ENCODE measurements at regions not wholly inside any gene's neighbourhood (a gene's known extent, or its start where the extent isn't known, plus 50 kb on each side); places are given as distances from the start of the nearest gene placed in this dataset.

DNA sequence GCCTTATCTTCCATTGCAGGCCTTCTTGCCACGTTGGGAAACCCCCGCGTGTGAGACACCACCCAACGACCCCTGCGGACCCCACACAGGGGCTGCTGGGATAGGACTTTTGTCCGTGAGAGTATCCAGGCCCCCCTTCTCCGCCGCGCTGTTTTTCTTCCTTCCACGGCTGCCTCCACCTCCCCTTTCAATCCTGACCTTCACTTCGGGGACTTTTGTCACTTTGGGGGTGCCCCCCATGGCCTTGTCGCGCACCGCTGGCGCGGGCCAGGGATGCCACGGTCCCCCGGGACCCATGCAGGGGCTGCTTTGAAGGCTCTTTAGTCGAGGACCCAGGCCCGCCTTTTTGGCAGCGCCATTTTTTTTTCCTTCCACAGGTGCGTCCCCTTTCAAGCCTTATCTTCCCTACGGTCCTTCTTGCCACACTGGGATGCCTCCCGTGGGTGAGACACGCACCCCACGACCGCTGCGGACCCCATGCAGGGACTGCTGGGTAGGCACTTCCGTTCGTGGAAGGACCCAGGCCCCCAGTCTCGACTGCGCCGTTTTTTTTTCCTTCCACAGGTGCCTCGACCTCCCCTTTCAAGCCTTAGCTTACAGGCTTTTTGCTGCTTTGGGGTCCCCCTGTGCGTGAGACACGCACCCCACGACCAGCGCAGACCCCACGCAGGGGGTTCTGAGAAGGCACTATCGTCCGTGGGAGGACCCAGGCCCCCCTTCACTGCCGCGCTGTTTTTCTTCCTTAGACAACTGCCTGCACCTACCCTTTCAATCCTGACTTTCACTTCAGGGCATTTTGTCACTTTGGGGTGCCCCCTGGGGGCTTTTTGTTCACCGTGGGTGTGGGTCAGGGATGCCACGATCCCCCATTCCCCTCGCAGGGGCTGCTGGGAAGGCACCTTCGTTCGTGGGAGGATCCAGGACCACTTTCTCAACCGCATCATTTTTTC lies 267.4 kb downstream of the ALG10 start:
- TF ChIP-seq, protein P1, sequence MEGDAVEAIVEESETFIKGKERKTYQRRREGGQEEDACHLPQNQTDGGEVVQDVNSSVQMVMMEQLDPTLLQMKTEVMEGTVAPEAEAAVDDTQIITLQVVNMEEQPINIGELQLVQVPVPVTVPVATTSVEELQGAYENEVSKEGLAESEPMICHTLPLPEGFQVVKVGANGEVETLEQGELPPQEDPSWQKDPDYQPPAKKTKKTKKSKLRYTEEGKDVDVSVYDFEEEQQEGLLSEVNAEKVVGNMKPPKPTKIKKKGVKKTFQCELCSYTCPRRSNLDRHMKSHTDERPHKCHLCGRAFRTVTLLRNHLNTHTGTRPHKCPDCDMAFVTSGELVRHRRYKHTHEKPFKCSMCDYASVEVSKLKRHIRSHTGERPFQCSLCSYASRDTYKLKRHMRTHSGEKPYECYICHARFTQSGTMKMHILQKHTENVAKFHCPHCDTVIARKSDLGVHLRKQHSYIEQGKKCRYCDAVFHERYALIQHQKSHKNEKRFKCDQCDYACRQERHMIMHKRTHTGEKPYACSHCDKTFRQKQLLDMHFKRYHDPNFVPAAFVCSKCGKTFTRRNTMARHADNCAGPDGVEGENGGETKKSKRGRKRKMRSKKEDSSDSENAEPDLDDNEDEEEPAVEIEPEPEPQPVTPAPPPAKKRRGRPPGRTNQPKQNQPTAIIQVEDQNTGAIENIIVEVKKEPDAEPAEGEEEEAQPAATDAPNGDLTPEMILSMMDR (IDR thresholded peaks at IDR 0.05), result no peak
- H3K4me1 ChIP-seq, result no peaks in the 10 kb centered on the region
- H3K9me3 ChIP-seq (ENCODE audit: control insufficient read depth, low read length), result no peaks in the 10 kb centered on the region
- H3K79me2 ChIP-seq, result no peaks in the 10 kb centered on the region
- H2AFZ ChIP-seq, result no peak overlapping the region
- no peak overlapping the region for H3K4me3 ChIP-seq (ENCODE audit: low read depth, low read length)
- H3K36me3 ChIP-seq (ENCODE audit: control insufficient read depth, insufficient read depth, low read length), result no peaks in the 10 kb centered on the region
- no peaks in the 10 kb centered on the region for H3K27me3 ChIP-seq (ENCODE audit: control insufficient read depth, insufficient read depth, low read length)
- no peak overlapping the region for H3K4me2 ChIP-seq (ENCODE audit: low read length)
- no peak overlapping the region for H3K27ac ChIP-seq
- H3K9ac ChIP-seq, result no peak overlapping the region

DNA sequence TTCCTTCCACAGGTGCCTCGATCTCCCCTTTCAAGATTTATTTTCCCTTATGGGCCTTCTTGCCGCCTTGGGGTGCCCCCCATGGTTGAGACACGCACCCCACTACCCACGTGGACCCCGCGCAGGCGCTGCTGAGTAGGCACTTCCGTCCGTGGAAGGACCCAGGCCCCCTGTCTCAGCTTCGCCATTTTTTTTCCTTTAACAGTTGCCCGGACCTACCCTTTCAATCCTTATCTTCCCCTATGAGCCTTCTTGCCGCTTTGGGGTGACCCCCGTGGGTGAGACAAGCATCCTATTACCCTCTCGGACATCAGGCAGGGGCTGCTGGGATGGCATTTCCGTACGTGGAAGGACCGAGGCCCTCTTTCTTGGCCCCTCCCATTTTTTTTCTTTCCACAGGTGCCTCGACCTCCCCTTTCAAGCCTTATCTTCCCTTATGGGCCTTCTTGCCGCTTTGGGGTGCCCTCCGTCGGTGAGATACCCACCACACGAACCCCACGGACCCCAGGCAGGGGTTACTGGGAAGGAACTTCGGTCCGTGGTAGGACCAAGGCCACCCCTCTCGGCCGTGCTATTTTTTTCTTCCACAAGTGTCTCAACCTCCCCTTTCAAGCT lies 268.2 kb downstream of the ALG10 start:
- TF ChIP-seq, protein P1 (IDR thresholded peaks at IDR 0.05), result no peak
- no peaks in the 10 kb centered on the region for H3K36me3 ChIP-seq (ENCODE audit: control insufficient read depth, insufficient read depth, low read length)
- H3K4me2 ChIP-seq (ENCODE audit: low read length), result no peak overlapping the region
- no peaks in the 10 kb centered on the region for H3K79me2 ChIP-seq
- H3K27ac ChIP-seq, result no peak overlapping the region
- no peaks in the 10 kb centered on the region for H3K4me1 ChIP-seq
- no peaks in the 10 kb centered on the region for H3K9me3 ChIP-seq (ENCODE audit: control insufficient read depth, low read length)
- H3K4me3 ChIP-seq (ENCODE audit: low read depth, low read length), result no peak overlapping the region
- H2AFZ ChIP-seq, result no peak overlapping the region
- H3K9ac ChIP-seq, result no peak overlapping the region
- no peaks in the 10 kb centered on the region for H3K27me3 ChIP-seq (ENCODE audit: control insufficient read depth, insufficient read depth, low read length)

DNA sequence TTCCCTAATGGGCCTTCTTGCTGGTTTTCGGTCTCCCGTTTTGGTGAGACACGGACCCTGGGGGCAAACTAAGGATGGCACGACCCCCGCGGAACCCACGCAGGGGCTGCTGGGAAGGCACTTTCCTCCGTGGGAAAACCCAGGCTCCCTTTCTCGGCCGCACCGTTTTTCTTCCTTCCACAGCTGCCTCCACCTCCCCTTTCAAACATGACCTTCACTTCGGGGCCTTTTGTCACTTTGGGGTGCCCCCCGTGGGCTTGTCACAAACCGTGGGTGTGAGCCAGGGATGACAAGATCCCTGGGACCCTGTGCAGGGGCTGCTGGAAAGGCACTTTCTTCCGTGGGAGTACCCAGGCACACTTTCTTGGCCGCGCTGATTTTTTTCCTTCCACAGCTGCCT lies 268.7 kb downstream of the ALG10 start:
- no peaks in the 10 kb centered on the region for H3K9me3 ChIP-seq (ENCODE audit: control insufficient read depth, low read length)
- TF ChIP-seq, protein P1 (IDR thresholded peaks at IDR 0.05), result no peak

DNA sequence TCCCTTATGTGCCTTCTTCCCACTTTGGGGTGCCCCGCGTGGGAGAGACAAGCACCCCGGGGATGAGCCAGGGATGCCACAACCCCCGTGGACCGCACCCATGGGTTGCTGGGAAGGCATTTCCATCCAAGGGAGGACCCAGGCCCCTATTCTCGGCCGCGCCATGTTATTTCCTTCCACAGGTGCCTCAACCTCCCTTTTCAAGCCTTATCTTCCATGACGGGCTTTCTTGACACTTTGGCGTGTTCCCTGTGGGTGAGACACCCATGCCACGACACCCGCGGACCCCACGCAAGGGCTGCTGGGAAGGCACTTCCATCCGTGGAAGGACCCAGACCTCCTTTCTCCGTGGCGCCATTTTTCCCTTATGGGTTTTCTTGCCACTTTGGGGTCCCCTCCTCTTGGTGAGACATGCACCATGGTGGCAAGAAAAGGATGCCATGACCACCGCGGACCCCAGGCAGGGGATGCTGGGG lies 269.2 kb downstream of the ALG10 start:
- no peaks in the 10 kb centered on the region for H3K9me3 ChIP-seq (ENCODE audit: control insufficient read depth, low read length)
- TF ChIP-seq, protein P1 (IDR thresholded peaks at IDR 0.05), result no peak
- no peak overlapping the region for H3K27ac ChIP-seq

More for the DNA sequence above, 268.7 kb downstream of the ALG10 start:
- H3K27me3 ChIP-seq (ENCODE audit: control insufficient read depth, insufficient read depth, low read length), result no peaks in the 10 kb centered on the region
- no peak overlapping the region for H2AFZ ChIP-seq
- no peak overlapping the region for H3K9ac ChIP-seq
- H3K27ac ChIP-seq, result no peak overlapping the region
- no peak overlapping the region for H3K4me2 ChIP-seq (ENCODE audit: low read length)
- no peaks in the 10 kb centered on the region for H3K36me3 ChIP-seq (ENCODE audit: control insufficient read depth, insufficient read depth, low read length)
- no peak overlapping the region for H3K4me3 ChIP-seq (ENCODE audit: low read depth, low read length)
- no peaks in the 10 kb centered on the region for H3K4me1 ChIP-seq
- H3K79me2 ChIP-seq, result no peaks in the 10 kb centered on the region

More for the DNA sequence above, 269.2 kb downstream of the ALG10 start:
- no peaks in the 10 kb centered on the region for H3K36me3 ChIP-seq (ENCODE audit: control insufficient read depth, insufficient read depth, low read length)
- no peaks in the 10 kb centered on the region for H3K4me1 ChIP-seq
- no peak overlapping the region for H2AFZ ChIP-seq
- no peak overlapping the region for H3K4me2 ChIP-seq (ENCODE audit: low read length)
- H3K79me2 ChIP-seq, result no peaks in the 10 kb centered on the region
- no peak overlapping the region for H3K9ac ChIP-seq
- no peak overlapping the region for H3K4me3 ChIP-seq (ENCODE audit: low read depth, low read length)
- no peaks in the 10 kb centered on the region for H3K27me3 ChIP-seq (ENCODE audit: control insufficient read depth, insufficient read depth, low read length)

Data from parathyroid adenoma (tissue), 2 donors.